Upper lobe of left lung (tissue), 6 donors: ENCODE measurements at regions not wholly inside any gene's neighbourhood (a gene's known extent, or its start where the extent isn't known, plus 50 kb on each side); places are given as distances from the start of the nearest gene placed in this dataset.
A peak's percentile ranks its signal among the peaks of the same experiment; 100 is the strongest.
"Not testable (repeated sequence)": the region's sequence is repeated elsewhere in the genome, so short reads cannot be mapped to it uniquely, and the experiment has no call there.

Experiments
- ATAC-seq, 2 donors: fragments of 200-7000 bp; cut with Tn5 transposase; one replicate each; pipeline ENCODE4 v1.9.1; 2022; ENCODE audit warnings: mild to moderate bottlenecking in 2 of 2, moderate library complexity in 2 of 2; ENCODE audit not compliant: low FRiP score in 2 of 2
- DNase-seq, 2 donors: peaks; one replicate each; pipeline ENCODE4 v3.0.0-alpha.2; 2019 to 2020
- H3K27ac ChIP-seq, 4 donors: fragments of 200-600 bp; sonication (generic); one replicate each; pipeline ENCODE4 v1.5.1; 2016 to 2019
- H3K27me3 ChIP-seq, 4 donors: fragments of 200-600 bp; sonication (generic); one replicate each; pipeline ENCODE4 v1.5.1; 2017 to 2019
- H3K36me3 ChIP-seq, 4 donors: fragments of 200-600 bp; sonication (generic); one replicate each; pipeline ENCODE4 v1.5.1; 2016 to 2019
- H3K4me1 ChIP-seq, 4 donors: fragments of 200-600 bp; sonication (generic); one replicate each; pipeline ENCODE4 v1.5.1; 2018 to 2019
- H3K4me3 ChIP-seq, 4 donors: fragments of 200-600 bp; sonication (generic); one replicate each; pipeline ENCODE4 v1.5.1; 2017 to 2019; ENCODE audit warnings: mild to moderate bottlenecking in 2 of 4, moderate library complexity in 1 of 4
- H3K9me3 ChIP-seq, 4 donors: fragments of 200-600 bp; sonication (generic); one replicate each; pipeline ENCODE4 v1.5.1; 2018 to 2019
- CTCF ChIP-seq, 6 experiments: fragments of 450-650 bp in 4 of 6; fragments of 200-600 bp in 2 of 6; sonication (generic) in 2 of 6; IDR thresholded peaks; one replicate each; pipeline ENCODE4 v1.5.1; 2016 to 2019; ENCODE audit warnings: antibody characterized with exemption in 6 of 6
- EP300 ChIP-seq, 4 donors: sonication (generic); formaldehyde crosslinking; IDR thresholded peaks; one replicate each; pipeline ENCODE4 v1.5.1; 2017; ENCODE audit warnings: antibody characterized with exemption in 4 of 4, control low read depth in 2 of 4
- POLR2A ChIP-seq, 4 donors: fragments of 450-650 bp; IDR thresholded peaks; one replicate each; pipeline ENCODE4 v1.5.1; 2016 to 2017; ENCODE audit warnings: antibody characterized with exemption in 4 of 4, mild to moderate bottlenecking in 2 of 4
- POLR2AphosphoS5 ChIP-seq, 2 donors: sonication (generic); formaldehyde crosslinking; IDR thresholded peaks; one replicate each; pipeline ENCODE4 v1.5.1; 2017; ENCODE audit warnings: antibody characterized with exemption in 2 of 2
- WGBS, 2 donors: methylation state at CpG; one replicate each; pipeline ENCODE4 v1.1.5; 2017 to 2018; 5-methylcytosine and 5-hydroxymethylcytosine counted together
- donor health status: DM: no; HTN: no; CAD: no; lungs with moderate emphysema.
- donor health status: DM: no; HTN: yes; CAD: no; lungs with severe emphysema.

- TF ChIP-seq POLR2A (IDR thresholded peaks at IDR 0.05) (no peak), CTCF (IDR thresholded peaks at IDR 0.05) (no peak), POLR2AphosphoS5 (IDR thresholded peaks at IDR 0.05) (no peak), EP300 (IDR thresholded peaks at IDR 0.05) (no peak)
- no peaks in the 10 kb centered on the region for H3K36me3 ChIP-seq
- H3K27ac ChIP-seq, result no peak overlapping the region
- WGBS, 2 donors, result 81 to 83% methylated on average over 1 of the region's 1 CpG
- H3K4me1 ChIP-seq, result no peaks in the 10 kb centered on the region
- DNase-seq, result no peak
- H3K9me3 ChIP-seq, result no peaks in the 10 kb centered on the region
- no peak overlapping the region for H3K4me3 ChIP-seq
- no peaks in the 10 kb centered on the region for H3K27me3 ChIP-seq
- ATAC-seq, result no peak
Observed at GRCh38 chr4:130077275-130077674, 981.3 kb downstream of the C4orf33 start.

GRCh38 chr4:130079027-130079426 is 983.1 kb downstream of the C4orf33 start:
- H3K27ac ChIP-seq, H3K4me3 ChIP-seq, H3K9me3 ChIP-seq, ATAC-seq, H3K4me1 ChIP-seq, H3K27me3 ChIP-seq, DNase-seq, H3K36me3 ChIP-seq: not testable (repeated sequence)
- WGBS, 2 donors, result 82 to 86% methylated on average over 2 of the region's 2 CpGs

- no peaks in the 10 kb centered on the region for H3K36me3 ChIP-seq
- no peaks in the 10 kb centered on the region for H3K4me1 ChIP-seq
- 75 to 76% methylated on average over 4 of the region's 4 CpGs for whole genome bisulfite sequencing, 2 donors
- H3K27me3 ChIP-seq, result no peaks in the 10 kb centered on the region
- ATAC-seq, result no peak
- no peak overlapping the region for H3K4me3 ChIP-seq
- H3K27ac ChIP-seq, result no peak overlapping the region
- H3K9me3 ChIP-seq, result no peaks in the 10 kb centered on the region
- no peak for TF ChIP-seq POLR2A (IDR thresholded peaks at IDR 0.05)
- no peak for TF ChIP-seq EP300 (IDR thresholded peaks at IDR 0.05)
- TF ChIP-seq POLR2AphosphoS5 (IDR thresholded peaks at IDR 0.05), result no peak
- TF ChIP-seq CTCF (IDR thresholded peaks at IDR 0.05), result no peak
- no peak for DNase-seq
Observed at GRCh38 chr4:130080872-130081451, 985.0 kb downstream of the C4orf33 start.

GRCh38 chr4:130090427-130090826 is 994.5 kb downstream of the C4orf33 start:
- DNase-seq (peak in 1 of 2 donors; percentile 78), ATAC-seq (no peak)
- Histone ChIP-seq H3K27me3 (no peaks in the 10 kb centered on the region), H3K36me3 (no peaks in the 10 kb centered on the region), H3K27ac (no peak overlapping the region), H3K4me1 (no peaks in the 10 kb centered on the region), H3K4me3 (no peak overlapping the region), H3K9me3 (no peaks in the 10 kb centered on the region)
- 94 to 95% methylated on average over 16 to 22 of the region's 22 CpGs for WGBS, 2 donors
- no peak for TF ChIP-seq POLR2AphosphoS5 (IDR thresholded peaks at IDR 0.05)
- TF ChIP-seq EP300 (IDR thresholded peaks at IDR 0.05), result no peak
- no peak for TF ChIP-seq POLR2A (IDR thresholded peaks at IDR 0.05)
- no peak for TF ChIP-seq CTCF (IDR thresholded peaks at IDR 0.05)

- TF ChIP-seq CTCF (IDR thresholded peaks at IDR 0.05) (no peak), EP300 (IDR thresholded peaks at IDR 0.05) (no peak), POLR2AphosphoS5 (IDR thresholded peaks at IDR 0.05) (no peak), POLR2A (IDR thresholded peaks at IDR 0.05) (no peak)
- ATAC-seq (no peak), DNase-seq (no peak)
- no peaks in the 10 kb centered on the region for H3K27me3 ChIP-seq
- no peaks in the 10 kb centered on the region for H3K9me3 ChIP-seq
- no peaks in the 10 kb centered on the region for H3K4me1 ChIP-seq
- WGBS, 2 donors, result 58 to 63% methylated on average over 8 of the region's 8 CpGs
- no peak overlapping the region for H3K27ac ChIP-seq
- H3K4me3 ChIP-seq, result no peak overlapping the region
- no peaks in the 10 kb centered on the region for H3K36me3 ChIP-seq
Observed at GRCh38 chr4:130092187-130093015, 996.4 kb downstream of the C4orf33 start.
